ENCODE measurements at regions not wholly inside any gene's neighbourhood (a gene's known extent, or its start where the extent isn't known, plus 50 kb on each side); places are given as distances from the start of the nearest gene placed in this dataset.

- no peaks in the 10 kb centered on the region for H3K27me3 Mint-ChIP-seq
- H3K36me3 Mint-ChIP-seq, result peaks cover 3% of the 10 kb centered on the region
- H3K9me3 Mint-ChIP-seq, result peaks cover 2% of the 10 kb centered on the region
- H3K4me1 Mint-ChIP-seq, result no peaks in the 10 kb centered on the region
- H3K27ac Mint-ChIP-seq, result no peak overlapping the region
- no peak for DNase-seq (ENCODE audit: low spot score in 2 of 2)
- no peak overlapping the region for H3K4me3 Mint-ChIP-seq
- no peak for ATAC-seq (ENCODE audit: low read depth)
Measured at GRCh38 chr2:3126171-3126910, 251.3 kb downstream of the EIPR1 start.

- H3K27ac Mint-ChIP-seq, result no peak overlapping the region
- H3K4me1 Mint-ChIP-seq, result no peaks in the 10 kb centered on the region
- no peak for ATAC-seq (ENCODE audit: low read depth)
- DNase-seq (ENCODE audit: low spot score in 2 of 2), result no peak
- no peaks in the 10 kb centered on the region for H3K27me3 Mint-ChIP-seq
- H3K4me3 Mint-ChIP-seq, result no peak overlapping the region
- peaks cover 3% of the 10 kb centered on the region for H3K36me3 Mint-ChIP-seq
- peaks cover 2% of the 10 kb centered on the region for H3K9me3 Mint-ChIP-seq
Measured at GRCh38 chr2:3125761-3126130, 251.9 kb downstream of the EIPR1 start.

- H3K27ac Mint-ChIP-seq, result no peak overlapping the region
- DNase-seq (ENCODE audit: low spot score in 2 of 2) (no peak), ATAC-seq (ENCODE audit: low read depth) (no peak)
- H3K9me3 Mint-ChIP-seq, result peaks cover 2% of the 10 kb centered on the region
- peaks cover 3% of the 10 kb centered on the region for H3K36me3 Mint-ChIP-seq
- H3K27me3 Mint-ChIP-seq, result no peaks in the 10 kb centered on the region
- H3K4me1 Mint-ChIP-seq, result no peaks in the 10 kb centered on the region
- H3K4me3 Mint-ChIP-seq, result no peak overlapping the region
Measured at GRCh38 chr2:3125001-3125760, 252.4 kb downstream of the EIPR1 start.

- H3K36me3 Mint-ChIP-seq, result peaks cover 4% of the 10 kb centered on the region
- ATAC-seq (ENCODE audit: low read depth) (no peak), DNase-seq (ENCODE audit: low spot score in 2 of 2) (no peak)
- H3K9me3 Mint-ChIP-seq, result peaks cover 4% of the 10 kb centered on the region
- no peak overlapping the region for H3K27ac Mint-ChIP-seq
- no peaks in the 10 kb centered on the region for H3K27me3 Mint-ChIP-seq
- no peaks in the 10 kb centered on the region for H3K4me1 Mint-ChIP-seq
- no peak overlapping the region for H3K4me3 Mint-ChIP-seq
Measured at GRCh38 chr2:3122525-3122924, 255.1 kb downstream of the EIPR1 start.

GRCh38 chr2:3121601-3122000 is 256.0 kb downstream of the EIPR1 start:
- ATAC-seq (ENCODE audit: low read depth) (no peak), DNase-seq (ENCODE audit: low spot score in 2 of 2) (no peak)
- no peaks in the 10 kb centered on the region for H3K4me1 Mint-ChIP-seq
- H3K9me3 Mint-ChIP-seq, result peaks cover 4% of the 10 kb centered on the region
- peaks cover 4% of the 10 kb centered on the region for H3K36me3 Mint-ChIP-seq
- no peak overlapping the region for H3K27ac Mint-ChIP-seq
- H3K27me3 Mint-ChIP-seq, result no peaks in the 10 kb centered on the region
- no peak overlapping the region for H3K4me3 Mint-ChIP-seq

- ATAC-seq (ENCODE audit: low read depth) (no peak), DNase-seq (ENCODE audit: low spot score in 2 of 2) (no peak)
- Mint-ChIP-seq H3K4me3 (no peak overlapping the region), H3K27me3 (peaks cover 6% of the 10 kb centered on the region), H3K9me3 (peaks cover 4% of the 10 kb centered on the region), H3K4me1 (no peaks in the 10 kb centered on the region), H3K36me3 (peaks cover 6% of the 10 kb centered on the region), H3K27ac (no peak overlapping the region)
Measured at GRCh38 chr2:3117650-3118216, 259.9 kb downstream of the EIPR1 start.

GRCh38 chr2:3116371-3116770 is 261.2 kb downstream of the EIPR1 start:
- Mint-ChIP-seq H3K27me3 (peaks cover 6% of the 10 kb centered on the region), H3K27ac (no peak overlapping the region), H3K36me3 (peaks cover 3% of the 10 kb centered on the region), H3K9me3 (peaks cover 1% of the 10 kb centered on the region), H3K4me3 (no peak overlapping the region), H3K4me1 (no peaks in the 10 kb centered on the region)
- ATAC-seq (ENCODE audit: low read depth), result no peak
- DNase-seq (ENCODE audit: low spot score in 2 of 2), result no peak

- DNase-seq (ENCODE audit: low spot score in 2 of 2) (no peak), ATAC-seq (ENCODE audit: low read depth) (no peak)
- no peaks in the 10 kb centered on the region for H3K4me1 Mint-ChIP-seq
- peaks cover 6% of the 10 kb centered on the region for H3K27me3 Mint-ChIP-seq
- no peak overlapping the region for H3K27ac Mint-ChIP-seq
- H3K36me3 Mint-ChIP-seq, result peaks cover 3% of the 10 kb centered on the region
- peaks cover 1% of the 10 kb centered on the region for H3K9me3 Mint-ChIP-seq
- H3K4me3 Mint-ChIP-seq, result no peak overlapping the region
Measured at GRCh38 chr2:3115301-3116042, 262.1 kb downstream of the EIPR1 start.

GRCh38 chr2:3114406-3115185 is 263.0 kb downstream of the EIPR1 start:
- DNase-seq (ENCODE audit: low spot score in 2 of 2), result no peak
- no peak overlapping the region for H3K4me3 Mint-ChIP-seq
- no peak for ATAC-seq (ENCODE audit: low read depth)
- H3K36me3 Mint-ChIP-seq, result peaks cover 2% of the 10 kb centered on the region
- H3K9me3 Mint-ChIP-seq, result no peaks in the 10 kb centered on the region
- peaks cover 6% of the 10 kb centered on the region for H3K27me3 Mint-ChIP-seq
- H3K4me1 Mint-ChIP-seq, result no peaks in the 10 kb centered on the region
- no peak overlapping the region for H3K27ac Mint-ChIP-seq

GRCh38 chr2:3113769-3114168 is 263.8 kb downstream of the EIPR1 start:
- no peak for ATAC-seq (ENCODE audit: low read depth)
- H3K4me1 Mint-ChIP-seq, result no peaks in the 10 kb centered on the region
- H3K9me3 Mint-ChIP-seq, result no peaks in the 10 kb centered on the region
- no peak overlapping the region for H3K27ac Mint-ChIP-seq
- H3K4me3 Mint-ChIP-seq, result no peak overlapping the region
- DNase-seq (ENCODE audit: low spot score in 2 of 2), result no peak
- peaks cover 2% of the 10 kb centered on the region for H3K36me3 Mint-ChIP-seq
- H3K27me3 Mint-ChIP-seq, result peaks cover 6% of the 10 kb centered on the region

GRCh38 chr2:3113122-3113521 is 264.5 kb downstream of the EIPR1 start:
- Mint-ChIP-seq H3K4me3 (no peak overlapping the region), H3K27me3 (peaks cover 6% of the 10 kb centered on the region), H3K27ac (no peak overlapping the region), H3K36me3 (peaks cover 2% of the 10 kb centered on the region), H3K9me3 (no peaks in the 10 kb centered on the region), H3K4me1 (no peaks in the 10 kb centered on the region)
- no peak for DNase-seq (ENCODE audit: low spot score in 2 of 2)
- ATAC-seq (ENCODE audit: low read depth), result no peak

- no peaks in the 10 kb centered on the region for H3K9me3 Mint-ChIP-seq
- ATAC-seq (ENCODE audit: low read depth), result no peak
- H3K4me1 Mint-ChIP-seq, result no peaks in the 10 kb centered on the region
- H3K36me3 Mint-ChIP-seq, result peaks cover 2% of the 10 kb centered on the region
- H3K27ac Mint-ChIP-seq, result no peak overlapping the region
- H3K4me3 Mint-ChIP-seq, result no peak overlapping the region
- no peak for DNase-seq (ENCODE audit: low spot score in 2 of 2)
- peaks cover 6% of the 10 kb centered on the region for H3K27me3 Mint-ChIP-seq
Measured at GRCh38 chr2:3112553-3112952, 265.1 kb downstream of the EIPR1 start.

- Mint-ChIP-seq H3K9me3 (no peaks in the 10 kb centered on the region), H3K27ac (no peak overlapping the region), H3K4me3 (no peak overlapping the region)
Measured at GRCh38 chr2:3112131-3112530, 265.5 kb downstream of the EIPR1 start.

More at GRCh38 chr2:3112131-3112530, 265.5 kb downstream of the EIPR1 start:
- no peak for DNase-seq (ENCODE audit: low spot score in 2 of 2)
- H3K27me3 Mint-ChIP-seq, result peaks cover 6% of the 10 kb centered on the region
- no peak for ATAC-seq (ENCODE audit: low read depth)
- H3K4me1 Mint-ChIP-seq, result no peaks in the 10 kb centered on the region
- H3K36me3 Mint-ChIP-seq, result peaks cover 2% of the 10 kb centered on the region
